Endothelial cell of umbilical vein (primary cell): ENCODE measurements at regions not wholly inside any gene's neighbourhood (a gene's known extent, or its start where the extent isn't known, plus 50 kb on each side); places are given as distances from the start of the nearest gene placed in this dataset.

Experiments used
- EZH2 ChIP-seq: IDR thresholded peaks from 2 replicates; pipeline ENCODE4 v1.6.1; 2012; ENCODE audit warnings: borderline replicate concordance, low read depth, mild to moderate bottlenecking, moderate library complexity, low read length, inconsistent platforms; ENCODE audit not compliant: severe bottlenecking
- FOS ChIP-seq: IDR thresholded peaks from 2 replicates; pipeline ENCODE4 v1.6.1; 2011; ENCODE audit warnings: mild to moderate bottlenecking, low read length, moderate library complexity, borderline replicate concordance; ENCODE audit not compliant: insufficient read depth
- JUN ChIP-seq: IDR thresholded peaks from 2 replicates; pipeline ENCODE4 v1.6.1; 2011; ENCODE audit warnings: borderline replicate concordance, low read depth; ENCODE audit not compliant: insufficient read length, insufficient read depth
- MYC ChIP-seq: IDR thresholded peaks from one replicate; pipeline ENCODE4 v1.6.1; 2011; ENCODE audit warnings: mild to moderate bottlenecking, low read depth, low read length
- POLR2A ChIP-seq: IDR thresholded peaks from 2 replicates; pipeline ENCODE4 v1.6.1; 2012; ENCODE audit warnings: low read depth, mild to moderate bottlenecking, control low read depth, low read length
- POLR2AphosphoS5 ChIP-seq: IDR thresholded peaks from 2 replicates; pipeline ENCODE4 v1.6.1; 2012; ENCODE audit warnings: low read depth, mild to moderate bottlenecking, control low read depth, low read length, moderate library complexity; ENCODE audit not compliant: insufficient read depth
- TF ChIP-seq, protein P1 (sequence below), 2 donors: IDR thresholded peaks; 1 replicate in 1 of 2; 2 replicates in 1 of 2; pipeline ENCODE4 v1.5.1; 2011; ENCODE audit warnings: low read length in 2 of 2, mild to moderate bottlenecking in 2 of 2, moderate library complexity in 2 of 2, control low read depth in 1 of 2, inconsistent platforms in 1 of 2, low read depth in 1 of 2; ENCODE audit not compliant: insufficient read depth in 1 of 2; ENCODE audit errors: extremely low read depth in 1 of 2
- TF ChIP-seq, protein P2 (sequence below): IDR thresholded peaks from 2 replicates; pipeline ENCODE4 v1.6.1; 2011; ENCODE audit not compliant: insufficient read depth, insufficient read length

DNA sequence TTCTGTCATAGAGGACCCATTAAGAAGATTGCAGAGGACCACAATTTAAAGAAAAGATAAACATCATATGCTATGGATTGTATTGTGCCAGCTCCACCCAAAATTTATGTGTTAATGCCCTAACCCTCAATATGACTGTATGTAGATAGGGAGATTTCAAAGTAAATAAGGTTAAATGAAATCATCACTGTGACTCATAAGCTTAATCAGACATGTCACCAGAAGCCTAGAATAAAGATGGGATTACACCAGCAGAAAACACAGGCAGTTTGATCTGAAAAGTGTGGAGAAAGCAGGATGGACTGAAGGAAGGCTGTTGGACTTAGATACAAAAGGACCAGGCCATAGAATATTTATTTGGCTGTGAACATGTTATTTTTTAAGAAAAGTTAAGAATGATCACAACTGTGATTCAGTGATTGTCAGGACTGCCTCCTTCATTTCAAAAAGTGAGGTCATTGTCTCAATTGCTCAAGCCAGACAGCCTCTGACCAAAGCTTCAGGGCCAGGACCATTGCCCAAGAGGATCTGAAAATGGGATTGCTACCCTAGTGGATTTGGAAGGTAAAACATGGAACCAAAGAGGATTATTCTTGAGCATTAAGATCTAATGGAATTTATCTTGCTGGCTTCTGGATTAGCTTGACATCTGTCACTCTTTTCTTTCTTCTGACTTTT is 270.8 kb upstream of the POM121L12 start:
- TF ChIP-seq POLR2AphosphoS5 (no peak), POLR2A (no peak), EZH2 (no peak), JUN (no peak), MYC (no peak), FOS (peak; percentile 53)
- TF ChIP-seq, protein P1, sequence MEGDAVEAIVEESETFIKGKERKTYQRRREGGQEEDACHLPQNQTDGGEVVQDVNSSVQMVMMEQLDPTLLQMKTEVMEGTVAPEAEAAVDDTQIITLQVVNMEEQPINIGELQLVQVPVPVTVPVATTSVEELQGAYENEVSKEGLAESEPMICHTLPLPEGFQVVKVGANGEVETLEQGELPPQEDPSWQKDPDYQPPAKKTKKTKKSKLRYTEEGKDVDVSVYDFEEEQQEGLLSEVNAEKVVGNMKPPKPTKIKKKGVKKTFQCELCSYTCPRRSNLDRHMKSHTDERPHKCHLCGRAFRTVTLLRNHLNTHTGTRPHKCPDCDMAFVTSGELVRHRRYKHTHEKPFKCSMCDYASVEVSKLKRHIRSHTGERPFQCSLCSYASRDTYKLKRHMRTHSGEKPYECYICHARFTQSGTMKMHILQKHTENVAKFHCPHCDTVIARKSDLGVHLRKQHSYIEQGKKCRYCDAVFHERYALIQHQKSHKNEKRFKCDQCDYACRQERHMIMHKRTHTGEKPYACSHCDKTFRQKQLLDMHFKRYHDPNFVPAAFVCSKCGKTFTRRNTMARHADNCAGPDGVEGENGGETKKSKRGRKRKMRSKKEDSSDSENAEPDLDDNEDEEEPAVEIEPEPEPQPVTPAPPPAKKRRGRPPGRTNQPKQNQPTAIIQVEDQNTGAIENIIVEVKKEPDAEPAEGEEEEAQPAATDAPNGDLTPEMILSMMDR (IDR thresholded peaks at IDR 0.05; ENCODE audit: extremely low read depth in 1 of 2, insufficient read depth in 1 of 2, low read depth in 1 of 2, low read length in 2 of 2) = no peak
- TF ChIP-seq, protein P2, sequence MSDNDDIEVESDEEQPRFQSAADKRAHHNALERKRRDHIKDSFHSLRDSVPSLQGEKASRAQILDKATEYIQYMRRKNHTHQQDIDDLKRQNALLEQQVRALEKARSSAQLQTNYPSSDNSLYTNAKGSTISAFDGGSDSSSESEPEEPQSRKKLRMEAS = no peak
